NCI-H2029 treated with DMSO at 0.1 percent for 48 hours (cell line): ENCODE measurements at regions not wholly inside any gene's neighbourhood (a gene's known extent, or its start where the extent isn't known, plus 50 kb on each side); places are given as distances from the start of the nearest gene placed in this dataset.
A peak's percentile ranks its signal among the peaks of the same experiment; 100 is the strongest.
"Not testable (repeated sequence)": the region's sequence is repeated elsewhere in the genome, so short reads cannot be mapped to it uniquely, and the experiment has no call there.

Source experiments
- DNase-seq: peaks from one replicate; lab custom pipeline; 2025; lab: John Stamatoyannopoulos, UW

GRCh38 chr4:123638834-123639233, 242.2 kb downstream of the SPRY1 start:
- DNase-seq = no peak

- DNase-seq = no peak
Measured at GRCh38 chr4:123640271-123640670, 243.7 kb downstream of the SPRY1 start.

GRCh38 chr4:123640824-123641223, 244.2 kb downstream of the SPRY1 start:
- no peak for DNase-seq

DNA sequence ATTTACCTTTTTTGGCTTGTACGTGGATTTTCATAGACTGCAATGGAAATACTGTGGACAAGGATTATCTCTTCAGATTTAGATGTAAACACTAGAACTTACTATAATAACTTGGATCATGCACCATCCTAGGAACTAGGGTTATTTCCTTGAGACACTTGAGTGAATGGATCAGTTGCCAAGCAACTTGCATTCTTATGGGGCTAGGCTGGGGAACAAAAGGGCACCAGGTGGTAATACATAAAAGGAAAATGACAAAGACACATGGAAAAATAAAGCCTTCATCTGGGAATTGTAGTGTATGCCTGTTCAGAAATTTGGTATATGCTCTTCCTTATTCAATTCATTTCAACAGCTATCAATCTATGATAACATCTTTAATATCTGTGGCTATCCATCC, 247.1 kb downstream of the SPRY1 start:
- DNase-seq = no peak

DNA sequence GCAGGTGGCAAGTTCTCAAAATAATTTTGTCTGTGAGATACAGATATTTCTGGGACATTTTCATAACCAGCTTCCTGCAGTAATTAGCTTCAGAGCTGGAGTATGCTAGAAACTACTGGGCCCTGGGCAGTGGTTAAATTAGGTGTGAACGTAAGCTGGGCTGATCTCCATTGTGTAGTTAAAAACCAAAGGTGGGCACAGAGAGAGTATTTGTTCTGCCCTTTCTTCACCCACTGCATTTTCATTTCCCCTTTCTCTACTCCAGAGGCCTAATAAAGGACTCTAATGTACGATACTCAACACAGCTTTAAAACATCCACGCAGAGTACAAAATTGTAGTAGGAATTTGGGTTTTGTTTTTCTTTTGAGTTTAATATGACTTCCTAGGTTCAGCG, 252.7 kb downstream of the SPRY1 start:
- DNase-seq = no peak

GRCh38 chr4:123649645-123650391, 253.2 kb downstream of the SPRY1 start:
- peak; percentile 20 for DNase-seq

DNA sequence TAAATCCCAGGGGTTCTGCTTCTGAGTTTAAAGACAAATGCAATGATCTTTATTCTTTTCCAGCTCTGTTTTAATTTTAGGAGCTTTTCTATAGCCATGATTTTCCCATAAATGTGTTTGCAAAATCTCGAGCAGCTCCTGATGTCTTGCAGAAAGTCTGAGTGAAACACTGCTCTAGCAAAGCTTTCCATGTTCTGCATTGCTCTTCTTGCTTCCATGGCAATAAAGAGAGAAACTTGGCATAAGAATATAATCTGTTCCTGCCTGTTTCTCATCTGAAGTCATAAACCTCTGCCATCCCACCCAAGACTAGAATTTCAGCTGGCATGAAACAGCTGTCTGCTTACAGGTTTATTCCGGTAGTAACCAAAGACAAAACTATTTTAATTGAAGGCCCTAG, 254.5 kb downstream of the SPRY1 start:
- no peak for DNase-seq

GRCh38 chr4:123651536-123652180, 255.1 kb downstream of the SPRY1 start:
- no peak for DNase-seq

GRCh38 chr4:123652476-123652875, 255.9 kb downstream of the SPRY1 start:
- DNase-seq = no peak

DNA sequence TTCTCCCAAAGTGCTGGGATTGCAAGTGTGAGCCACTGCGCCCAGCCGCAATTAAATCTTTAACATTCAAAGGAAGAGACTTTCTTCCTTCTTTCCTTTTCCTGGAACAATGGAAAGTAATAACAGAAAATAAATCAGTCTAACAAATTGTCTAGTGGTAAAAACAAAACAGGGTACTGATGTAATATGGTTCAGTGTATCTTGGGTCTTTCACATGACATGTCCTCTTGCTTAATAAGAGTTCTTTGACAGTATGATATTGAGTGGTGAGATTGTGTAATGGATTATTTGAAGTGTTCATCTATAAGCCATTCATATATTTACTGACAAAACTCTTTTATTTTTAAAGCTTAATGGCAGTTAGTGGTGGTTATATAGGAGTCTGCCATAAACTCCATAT, 256.6 kb downstream of the SPRY1 start:
- DNase-seq = no peak

- DNase-seq = not testable (repeated sequence)
Measured at GRCh38 chr4:123656746-123657294, 260.2 kb downstream of the SPRY1 start.

DNA sequence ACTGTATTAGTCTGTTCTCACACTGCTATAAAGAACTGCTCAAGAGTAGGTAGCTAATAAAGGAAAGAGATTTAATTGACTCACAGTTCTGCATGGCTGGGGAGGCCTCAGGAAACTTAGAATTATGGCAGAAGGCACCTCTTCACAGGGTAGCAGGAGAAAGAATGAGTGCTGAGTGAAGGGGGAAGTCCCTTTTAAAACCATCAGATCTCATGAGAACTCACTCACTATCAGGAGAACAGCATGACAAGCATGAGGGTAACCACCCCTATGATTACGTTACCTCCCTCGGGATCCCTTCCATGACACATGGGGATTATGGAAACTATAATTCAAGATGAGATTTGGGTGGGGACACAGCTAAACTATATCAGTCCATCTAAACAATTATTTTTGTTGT, 261.0 kb downstream of the SPRY1 start:
- not testable (repeated sequence) for DNase-seq

GRCh38 chr4:123659262-123659661, 262.7 kb downstream of the SPRY1 start:
- no peak for DNase-seq

GRCh38 chr4:123659730-123660129, 263.1 kb downstream of the SPRY1 start:
- DNase-seq = no peak

DNA sequence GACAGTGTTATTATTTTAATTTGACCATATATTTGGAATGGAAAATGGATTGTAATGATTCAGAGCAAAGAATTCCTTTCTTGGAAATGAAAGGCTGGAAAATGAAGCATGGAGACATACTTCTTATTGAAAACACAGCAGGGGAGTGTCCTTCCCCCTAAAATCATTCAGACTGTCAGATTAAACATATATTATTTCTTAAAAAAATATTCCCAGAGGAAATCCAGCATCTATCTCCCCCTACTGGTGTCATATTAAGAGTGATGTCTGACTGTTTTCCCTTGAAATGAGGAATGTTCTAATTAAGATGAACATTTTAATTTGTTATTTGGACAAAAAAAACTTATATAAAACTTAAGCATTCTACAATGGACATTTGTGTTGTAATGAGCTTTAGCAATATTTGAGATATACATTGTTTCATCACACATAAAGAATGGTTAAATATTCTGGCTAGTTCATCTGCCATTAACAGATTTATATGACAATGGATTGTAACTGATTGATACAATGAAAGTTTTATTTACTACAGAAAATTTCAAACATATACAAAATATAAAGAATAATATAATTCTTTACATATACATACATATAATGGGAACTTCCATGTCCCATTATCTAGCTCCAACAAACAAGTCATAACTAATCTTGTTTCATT, 264.6 kb downstream of the SPRY1 start:
- DNase-seq = peak; percentile 14

DNA sequence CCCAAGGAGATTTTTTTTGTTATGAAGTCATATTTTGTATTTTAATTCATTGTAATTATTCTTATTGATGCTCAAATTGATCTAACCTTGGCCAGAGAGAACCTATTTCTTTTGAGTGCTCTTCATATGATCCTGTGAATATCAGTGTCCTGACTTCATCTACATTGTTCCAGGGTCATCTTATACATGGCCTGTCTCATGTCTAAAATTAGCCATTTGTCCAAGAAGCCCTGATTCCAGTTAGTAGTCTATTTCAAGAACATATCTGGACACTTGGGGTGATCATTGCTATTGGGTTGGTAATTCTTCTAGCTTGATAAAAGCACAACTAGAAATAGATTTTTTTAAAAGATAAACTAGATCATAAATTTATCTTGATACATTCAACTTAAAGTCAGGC, 266.2 kb downstream of the SPRY1 start:
- DNase-seq = no peak

DNA sequence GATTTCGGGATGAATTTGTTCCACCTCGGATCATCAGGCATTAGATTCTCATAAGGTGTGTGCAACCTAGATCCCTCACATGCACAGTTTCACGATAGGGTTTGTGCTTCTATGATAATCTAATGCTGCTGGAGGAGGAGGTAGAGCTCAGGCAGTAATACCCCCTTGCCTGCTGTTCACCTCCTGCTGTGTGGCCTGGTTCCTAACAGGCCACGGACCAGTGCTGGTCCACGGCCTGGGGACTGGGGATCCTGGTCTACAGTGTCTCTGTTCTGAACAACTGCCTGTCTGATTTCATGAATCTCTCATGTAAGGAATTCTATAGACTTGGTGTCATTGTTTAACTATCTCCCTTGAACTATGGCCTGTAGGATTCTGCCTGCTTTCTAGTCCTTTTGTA, 269.9 kb downstream of the SPRY1 start:
- DNase-seq = no peak

DNA sequence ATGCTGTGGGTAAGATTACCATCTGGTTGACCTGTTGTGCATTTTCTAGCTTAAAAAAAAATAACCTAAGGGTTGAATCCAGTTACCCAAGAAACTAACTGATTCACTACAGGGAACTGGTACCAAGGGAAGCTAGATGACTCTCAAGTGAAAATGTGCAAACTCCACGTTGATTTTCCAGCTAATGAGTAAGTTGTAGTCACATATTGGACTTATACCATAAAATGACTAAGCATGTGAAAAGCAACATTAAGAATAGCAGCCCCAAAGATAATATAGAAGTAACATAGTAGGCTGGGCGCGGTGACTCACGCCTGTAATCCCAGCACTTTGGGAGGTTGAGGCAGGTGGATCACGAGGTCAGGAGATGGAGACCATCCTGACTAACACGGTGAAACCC, 270.9 kb downstream of the SPRY1 start:
- DNase-seq = no peak

DNA sequence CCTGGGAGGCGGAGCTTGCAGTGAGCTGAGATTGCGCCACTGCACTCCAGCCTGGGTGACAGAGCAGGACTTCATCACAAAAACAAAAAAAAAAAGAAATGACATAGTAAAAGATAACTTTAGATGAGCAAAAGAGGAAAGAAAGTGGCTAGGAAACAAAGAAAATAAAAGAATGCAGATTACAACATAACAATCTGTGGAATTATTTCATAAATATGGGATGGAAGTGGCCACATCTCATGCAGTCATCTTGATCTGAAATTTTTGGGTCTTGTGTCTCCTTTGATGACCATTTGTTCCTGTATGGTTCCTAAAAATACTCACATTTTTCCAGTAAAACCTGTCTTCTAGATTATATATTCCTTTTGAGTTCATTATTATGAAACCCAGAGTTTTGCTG, 271.4 kb downstream of the SPRY1 start:
- DNase-seq = no peak

- DNase-seq = no peak
Measured at GRCh38 chr4:123671636-123672404, 275.2 kb downstream of the SPRY1 start.

- DNase-seq = no peak
Measured at GRCh38 chr4:123672987-123673386, 276.4 kb downstream of the SPRY1 start.

- no peak for DNase-seq
Measured at GRCh38 chr4:123673971-123674370, 277.4 kb downstream of the SPRY1 start.
